HEK293 (cell line): ENCODE measurements at regions not wholly inside any gene's neighbourhood (a gene's known extent, or its start where the extent isn't known, plus 50 kb on each side); places are given as distances from the start of the nearest gene placed in this dataset.

Source experiments
- CTCF ChIA-PET: fragments of 350-600 bp; formaldehyde crosslinking; extraction: SDS; loops from one replicate; lab custom pipeline; 2021; ENCODE audit warnings: antibody characterized with exemption; lab: Yijun Ruan, JAX
- POLR2A ChIA-PET: fragments of 300-600 bp; formaldehyde crosslinking; extraction: SDS; loops from one replicate; lab custom pipeline; 2020; ENCODE audit warnings: antibody characterized with exemption, inconsistent platforms; lab: Yijun Ruan, JAX
- H3K27ac ChIP-seq: fragments of 200-500 bp; sonication (Bioruptor generic); 2 replicates; pipeline ENCODE4 v1.5.1; 2014; ENCODE audit warnings: low read depth, low read length, control low read depth, inconsistent platforms; ENCODE audit errors: extremely low read depth
- H3K36me3 ChIP-seq, 2 experiments: fragments of 200-500 bp in 1 of 2; sonication (Bioruptor generic) in 1 of 2; 1 replicate in 1 of 2; 2 replicates in 1 of 2; pipeline ENCODE4 v1.5.1; 2014 to 2017; ENCODE audit warnings: inconsistent platforms in 2 of 2, low read length in 2 of 2; ENCODE audit not compliant: control insufficient read depth in 2 of 2, insufficient read depth in 1 of 2
- H3K4me1 ChIP-seq: fragments of 200-500 bp; sonication (Bioruptor generic); 2 replicates; pipeline ENCODE4 v1.5.1; 2014; ENCODE audit warnings: mild to moderate bottlenecking, low read length, inconsistent platforms; ENCODE audit not compliant: control insufficient read depth, insufficient read depth
- H3K4me3 ChIP-seq: 2 replicates; pipeline ENCODE4 v1.5.1; 2011; ENCODE audit warnings: low read depth, mild to moderate bottlenecking, control low read depth, low read length, moderate library complexity
- H3K9me3 ChIP-seq: fragments of 200-500 bp; sonication (Bioruptor generic); 2 replicates; pipeline ENCODE4 v1.5.1; 2014; ENCODE audit warnings: low read depth, low read length, inconsistent platforms; ENCODE audit not compliant: control insufficient read depth, insufficient read depth
- GFI1B ChIP-seq: fragments of 450-650 bp; formaldehyde crosslinking; IDR thresholded peaks from 2 replicates; pipeline ENCODE4 v1.5.1; 2016; ENCODE audit warnings: missing biosample characterization, missing genetic modification characterization
- KLF10 ChIP-seq: fragments of 450-650 bp; IDR thresholded peaks from 2 replicates; pipeline ENCODE4 v1.5.1; 2018; ENCODE audit warnings: missing biosample characterization, mild to moderate bottlenecking, missing genetic modification characterization
- ZBTB7A ChIP-seq: fragments of 450-650 bp; formaldehyde crosslinking; IDR thresholded peaks from 2 replicates; pipeline ENCODE4 v1.5.1; 2016; ENCODE audit warnings: low read depth, missing biosample characterization, missing genetic modification characterization
- ZBTB8A ChIP-seq: fragments of 450-650 bp; formaldehyde crosslinking; IDR thresholded peaks from 2 replicates; pipeline ENCODE4 v1.5.1; 2016; ENCODE audit warnings: missing biosample characterization, missing genetic modification characterization
- ZFHX2 ChIP-seq: fragments of 450-650 bp; formaldehyde crosslinking; conservative IDR thresholded peaks from 2 replicates; pipeline ENCODE4 v1.5.1; 2016; ENCODE audit warnings: missing biosample characterization, missing genetic modification characterization
- ZNF114 ChIP-seq: fragments of 450-650 bp; formaldehyde crosslinking; IDR thresholded peaks from 2 replicates; pipeline ENCODE4 v1.5.0; 2017; ENCODE audit warnings: missing biosample characterization, missing genetic modification characterization
- ZNF133 ChIP-seq: fragments of 450-650 bp; formaldehyde crosslinking; IDR thresholded peaks from 2 replicates; pipeline ENCODE4 v1.5.1; 2016; ENCODE audit warnings: missing biosample characterization, missing genetic modification characterization
- ZNF146 ChIP-seq: fragments of 450-650 bp; formaldehyde crosslinking; IDR thresholded peaks from 2 replicates; pipeline ENCODE4 v1.5.1; 2016; ENCODE audit warnings: missing biosample characterization, missing genetic modification characterization
- ZNF2 ChIP-seq: fragments of 450-650 bp; formaldehyde crosslinking; IDR thresholded peaks from 2 replicates; pipeline ENCODE4 v1.5.1; 2016; ENCODE audit warnings: missing biosample characterization, missing genetic modification characterization
- ZNF24 ChIP-seq: fragments of 450-650 bp; formaldehyde crosslinking; IDR thresholded peaks from 2 replicates; pipeline ENCODE4 v1.5.1; 2016; ENCODE audit warnings: missing biosample characterization, missing genetic modification characterization
- ZNF350 ChIP-seq: fragments of 450-650 bp; formaldehyde crosslinking; IDR thresholded peaks from 2 replicates; pipeline ENCODE4 v1.5.0; 2017; ENCODE audit warnings: missing biosample characterization, mild to moderate bottlenecking, missing genetic modification characterization
- ZNF354C ChIP-seq: fragments of 450-650 bp; formaldehyde crosslinking; IDR thresholded peaks from 2 replicates; pipeline ENCODE4 v1.5.1; 2016; ENCODE audit warnings: missing biosample characterization, missing genetic modification characterization, low read depth, borderline replicate concordance
- ZNF423 ChIP-seq: fragments of 450-650 bp; formaldehyde crosslinking; IDR thresholded peaks from 2 replicates; pipeline ENCODE4 v1.5.1; 2016; ENCODE audit warnings: missing biosample characterization, missing genetic modification characterization
- ZNF521 ChIP-seq: fragments of 450-650 bp; formaldehyde crosslinking; IDR thresholded peaks from 2 replicates; pipeline ENCODE4 v1.5.1; 2017; ENCODE audit warnings: missing biosample characterization, mild to moderate bottlenecking, missing genetic modification characterization
- ZNF621 ChIP-seq: fragments of 450-650 bp; formaldehyde crosslinking; IDR thresholded peaks from 2 replicates; pipeline ENCODE4 v1.5.1; 2017; ENCODE audit warnings: missing biosample characterization, missing genetic modification characterization
- ZNF843 ChIP-seq: fragments of 450-650 bp; formaldehyde crosslinking; IDR thresholded peaks from 2 replicates; pipeline ENCODE4 v1.5.1; 2016; ENCODE audit warnings: missing biosample characterization, missing genetic modification characterization
- ZXDB ChIP-seq: fragments of 450-650 bp; formaldehyde crosslinking; IDR thresholded peaks from 2 replicates; pipeline ENCODE4 v1.5.1; 2016; ENCODE audit warnings: missing biosample characterization, missing genetic modification characterization
- TF ChIP-seq, protein P1 (sequence below): fragments of 450-650 bp; formaldehyde crosslinking; optimal IDR thresholded peaks from 2 replicates; pipeline ENCODE3; 2016; ENCODE audit warnings: missing biosample characterization, mild to moderate bottlenecking, missing genetic modification characterization
- TF ChIP-seq, protein P2 (sequence below): fragments of 450-650 bp; formaldehyde crosslinking; IDR thresholded peaks from 2 replicates; pipeline ENCODE4 v1.5.1; 2017; ENCODE audit warnings: missing biosample characterization, missing genetic modification characterization
- TF ChIP-seq, protein P3 (sequence below): fragments of 450-650 bp; formaldehyde crosslinking; IDR thresholded peaks from 2 replicates; pipeline ENCODE4 v1.5.1; 2016; ENCODE audit warnings: missing biosample characterization, missing genetic modification characterization
- TF ChIP-seq, protein P4 (sequence below): fragments of 450-650 bp; formaldehyde crosslinking; IDR thresholded peaks from 2 replicates; pipeline ENCODE4 v1.5.1; 2017; ENCODE audit warnings: missing biosample characterization, missing genetic modification characterization
- TF ChIP-seq, protein P5 (sequence below): IDR thresholded peaks from 2 replicates; pipeline ENCODE4 v1.6.1; 2011; ENCODE audit warnings: mild to moderate bottlenecking, low read depth, low read length, borderline replicate concordance

DNA sequence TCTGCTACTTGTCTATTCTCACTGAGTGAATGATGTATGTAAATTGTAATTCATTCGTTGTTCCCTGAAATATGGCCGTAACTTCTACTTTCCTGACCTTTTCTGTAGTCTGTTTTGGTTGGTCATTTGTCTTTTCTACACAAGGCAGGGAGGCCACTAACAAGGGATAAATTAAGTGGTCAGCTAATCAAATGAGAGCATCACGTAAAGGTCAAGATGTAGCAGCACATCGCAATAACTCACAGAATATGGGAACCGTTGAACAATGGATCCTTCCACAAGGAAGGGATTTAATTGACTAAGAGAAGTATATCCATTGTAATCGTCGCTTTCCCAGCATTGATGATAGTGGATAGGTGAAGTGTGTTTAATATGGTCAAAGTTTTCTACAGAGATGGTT is 171.1 kb downstream of the DMRT2 start (continued):
- TF ChIP-seq, protein P1, sequence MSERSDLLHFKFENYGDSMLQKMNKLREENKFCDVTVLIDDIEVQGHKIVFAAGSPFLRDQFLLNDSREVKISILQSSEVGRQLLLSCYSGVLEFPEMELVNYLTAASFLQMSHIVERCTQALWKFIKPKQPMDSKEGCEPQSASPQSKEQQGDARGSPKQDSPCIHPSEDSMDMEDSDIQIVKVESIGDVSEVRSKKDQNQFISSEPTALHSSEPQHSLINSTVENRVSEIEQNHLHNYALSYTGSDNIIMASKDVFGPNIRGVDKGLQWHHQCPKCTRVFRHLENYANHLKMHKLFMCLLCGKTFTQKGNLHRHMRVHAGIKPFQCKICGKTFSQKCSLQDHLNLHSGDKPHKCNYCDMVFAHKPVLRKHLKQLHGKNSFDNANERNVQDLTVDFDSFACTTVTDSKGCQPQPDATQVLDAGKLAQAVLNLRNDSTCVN (tag by site-specific recombination), result no peak
- no peak for TF ChIP-seq ZNF350 (tag by site-specific recombination)
- TF ChIP-seq, protein P2, sequence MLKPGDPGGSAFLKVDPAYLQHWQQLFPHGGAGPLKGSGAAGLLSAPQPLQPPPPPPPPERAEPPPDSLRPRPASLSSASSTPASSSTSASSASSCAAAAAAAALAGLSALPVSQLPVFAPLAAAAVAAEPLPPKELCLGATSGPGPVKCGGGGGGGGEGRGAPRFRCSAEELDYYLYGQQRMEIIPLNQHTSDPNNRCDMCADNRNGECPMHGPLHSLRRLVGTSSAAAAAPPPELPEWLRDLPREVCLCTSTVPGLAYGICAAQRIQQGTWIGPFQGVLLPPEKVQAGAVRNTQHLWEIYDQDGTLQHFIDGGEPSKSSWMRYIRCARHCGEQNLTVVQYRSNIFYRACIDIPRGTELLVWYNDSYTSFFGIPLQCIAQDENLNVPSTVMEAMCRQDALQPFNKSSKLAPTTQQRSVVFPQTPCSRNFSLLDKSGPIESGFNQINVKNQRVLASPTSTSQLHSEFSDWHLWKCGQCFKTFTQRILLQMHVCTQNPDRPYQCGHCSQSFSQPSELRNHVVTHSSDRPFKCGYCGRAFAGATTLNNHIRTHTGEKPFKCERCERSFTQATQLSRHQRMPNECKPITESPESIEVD, result no peak

DNA sequence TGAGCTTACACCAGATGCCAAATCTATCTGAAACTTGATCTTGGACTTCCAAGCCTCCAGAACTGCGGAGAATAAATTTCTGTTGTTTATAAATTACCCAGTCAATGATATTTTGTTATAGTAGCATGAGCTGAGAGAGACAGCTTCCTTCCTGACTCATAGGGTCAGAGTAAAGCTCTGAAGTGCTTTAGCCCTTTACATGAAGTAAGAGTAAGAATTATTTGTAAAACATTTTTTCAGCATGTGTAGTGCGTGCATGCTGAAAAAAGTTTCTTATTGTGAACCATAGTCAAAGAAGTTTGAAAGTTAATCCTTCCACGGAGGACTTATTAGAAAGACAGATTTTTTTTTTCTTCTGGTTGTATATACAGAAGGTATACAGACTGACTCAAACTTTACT is 172.4 kb downstream of the DMRT2 start:
- Histone ChIP-seq H3K27ac (no peak overlapping the region), H3K4me1 (no peaks in the 10 kb centered on the region), H3K9me3 (no peaks in the 10 kb centered on the region), H3K36me3 (no peaks in the 10 kb centered on the region), H3K4me3 (no peak overlapping the region)
- ChIA-PET CTCF (interaction anchor here (0.9 kb wide), 1 partner anchor 125 kb away, joined by 3 read pairs; no protein-coding TSS in a partner anchor), POLR2A (no interaction called here)
- TF ChIP-seq ZNF114 (no peak), ZNF133 (tag by site-specific recombination) (no peak), ZBTB7A (tag by site-specific recombination) (no peak), ZNF2 (no peak), ZNF146 (tag by site-specific recombination) (no peak), KLF10 (no peak), ZNF354C (tag by site-specific recombination) (no peak), ZNF521 (no peak), ZXDB (tag by site-specific recombination) (no peak), ZNF621 (no peak), ZNF843 (tag by site-specific recombination) (no peak), ZBTB8A (tag by site-specific recombination) (no peak), ZFHX2 (tag by site-specific recombination) (no peak), ZNF423 (no peak), GFI1B (tag by site-specific recombination) (no peak), ZNF24 (tag by site-specific recombination) (no peak)
- TF ChIP-seq, protein P3, sequence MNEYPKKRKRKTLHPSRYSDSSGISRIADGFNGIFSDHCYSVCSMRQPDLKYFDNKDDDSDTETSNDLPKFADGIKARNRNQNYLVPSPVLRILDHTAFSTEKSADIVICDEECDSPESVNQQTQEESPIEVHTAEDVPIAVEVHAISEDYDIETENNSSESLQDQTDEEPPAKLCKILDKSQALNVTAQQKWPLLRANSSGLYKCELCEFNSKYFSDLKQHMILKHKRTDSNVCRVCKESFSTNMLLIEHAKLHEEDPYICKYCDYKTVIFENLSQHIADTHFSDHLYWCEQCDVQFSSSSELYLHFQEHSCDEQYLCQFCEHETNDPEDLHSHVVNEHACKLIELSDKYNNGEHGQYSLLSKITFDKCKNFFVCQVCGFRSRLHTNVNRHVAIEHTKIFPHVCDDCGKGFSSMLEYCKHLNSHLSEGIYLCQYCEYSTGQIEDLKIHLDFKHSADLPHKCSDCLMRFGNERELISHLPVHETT (tag by site-specific recombination), result no peak
- TF ChIP-seq, protein P4, sequence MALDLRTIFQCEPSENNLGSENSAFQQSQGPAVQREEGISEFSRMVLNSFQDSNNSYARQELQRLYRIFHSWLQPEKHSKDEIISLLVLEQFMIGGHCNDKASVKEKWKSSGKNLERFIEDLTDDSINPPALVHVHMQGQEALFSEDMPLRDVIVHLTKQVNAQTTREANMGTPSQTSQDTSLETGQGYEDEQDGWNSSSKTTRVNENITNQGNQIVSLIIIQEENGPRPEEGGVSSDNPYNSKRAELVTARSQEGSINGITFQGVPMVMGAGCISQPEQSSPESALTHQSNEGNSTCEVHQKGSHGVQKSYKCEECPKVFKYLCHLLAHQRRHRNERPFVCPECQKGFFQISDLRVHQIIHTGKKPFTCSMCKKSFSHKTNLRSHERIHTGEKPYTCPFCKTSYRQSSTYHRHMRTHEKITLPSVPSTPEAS (tag by site-specific recombination), result no peak
- TF ChIP-seq, protein P5, sequence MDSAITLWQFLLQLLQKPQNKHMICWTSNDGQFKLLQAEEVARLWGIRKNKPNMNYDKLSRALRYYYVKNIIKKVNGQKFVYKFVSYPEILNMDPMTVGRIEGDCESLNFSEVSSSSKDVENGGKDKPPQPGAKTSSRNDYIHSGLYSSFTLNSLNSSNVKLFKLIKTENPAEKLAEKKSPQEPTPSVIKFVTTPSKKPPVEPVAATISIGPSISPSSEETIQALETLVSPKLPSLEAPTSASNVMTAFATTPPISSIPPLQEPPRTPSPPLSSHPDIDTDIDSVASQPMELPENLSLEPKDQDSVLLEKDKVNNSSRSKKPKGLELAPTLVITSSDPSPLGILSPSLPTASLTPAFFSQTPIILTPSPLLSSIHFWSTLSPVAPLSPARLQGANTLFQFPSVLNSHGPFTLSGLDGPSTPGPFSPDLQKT, result no peak
